Activated CD4-positive, alpha-beta T cell treated with anti-CD3 and anti-CD28 coated beads, Interleukin-2, amount 10 ng/mL, durations not matched to agents 24 days and 14 days (primary cell): ENCODE measurements at regions not wholly inside any gene's neighbourhood (a gene's known extent, or its start where the extent isn't known, plus 50 kb on each side); places are given as distances from the start of the nearest gene placed in this dataset.

Source experiments
- DNase-seq: peaks from one replicate; pipeline ENCODE4 v3.0.0; 2022
- H3K27ac Mint-ChIP-seq: one replicate; pipeline ENCODE4 v1.8.0; 2022; ENCODE audit warnings: mild to moderate bottlenecking, mixed read lengths
- H3K27me3 Mint-ChIP-seq: one replicate; pipeline ENCODE4 v1.8.0; 2022; ENCODE audit warnings: mixed read lengths
- H3K36me3 Mint-ChIP-seq: one replicate; pipeline ENCODE4 v1.8.0; 2022; ENCODE audit warnings: low read depth, mild to moderate bottlenecking, mixed read lengths
- H3K4me1 Mint-ChIP-seq: one replicate; pipeline ENCODE4 v1.8.0; 2021; ENCODE audit warnings: mixed read lengths
- H3K4me3 Mint-ChIP-seq: one replicate; pipeline ENCODE4 v1.8.0; 2022; ENCODE audit warnings: mild to moderate bottlenecking, moderate library complexity, mixed read lengths
- H3K9me3 Mint-ChIP-seq: one replicate; pipeline ENCODE4 v1.8.0; 2021; ENCODE audit warnings: mixed read lengths
- intact Hi-C: fragments of 100-400 bp; cut with micrococcal nuclease; formaldehyde crosslinking; loops from one replicate; pipeline ENCODE4 v1.15.1; 2023

DNA sequence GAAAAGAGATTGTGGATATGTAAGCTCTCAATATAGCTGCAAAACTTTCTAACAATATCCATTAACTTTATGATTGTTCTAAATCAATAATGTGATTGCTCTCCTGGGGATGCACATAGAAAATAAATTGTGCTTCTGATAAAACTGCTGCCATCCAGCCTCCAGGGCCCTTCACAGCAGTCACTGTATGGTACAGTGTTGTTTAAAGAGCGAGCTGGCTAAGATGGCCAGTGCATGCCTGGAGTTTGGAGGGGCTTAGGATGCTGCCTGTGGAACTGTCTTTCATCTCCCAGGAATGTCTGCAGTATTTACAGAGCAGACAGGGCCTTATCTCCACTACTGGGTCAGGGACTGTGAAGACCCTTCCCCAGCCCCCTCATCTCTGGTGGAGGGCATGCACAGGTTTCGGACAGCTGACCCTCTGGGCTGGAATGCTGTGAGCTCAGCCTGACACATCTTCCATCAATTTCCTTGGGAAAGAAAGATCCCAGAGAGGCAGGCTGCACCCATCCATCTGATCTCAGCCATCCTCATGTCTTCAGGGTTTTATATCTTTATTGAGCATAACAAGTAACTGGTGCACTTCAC lies 137.0 kb downstream of the PLPP3 start:
- Mint-ChIP-seq H3K4me3 (no peak overlapping the region), H3K27ac (no peak overlapping the region), H3K9me3 (no peaks in the 10 kb centered on the region), H3K36me3 (no peaks in the 10 kb centered on the region), H3K4me1 (no peaks in the 10 kb centered on the region), H3K27me3 (no peaks in the 10 kb centered on the region)
- intact Hi-C loops, result no loop called here
- no peak for DNase-seq

GRCh38 chr1:56441601-56442000 lies 137.8 kb downstream of the PLPP3 start:
- no peaks in the 10 kb centered on the region for H3K27me3 Mint-ChIP-seq
- H3K4me1 Mint-ChIP-seq, result no peaks in the 10 kb centered on the region
- no peaks in the 10 kb centered on the region for H3K9me3 Mint-ChIP-seq
- no peaks in the 10 kb centered on the region for H3K36me3 Mint-ChIP-seq
- no peak overlapping the region for H3K27ac Mint-ChIP-seq
- intact Hi-C loops, result no loop called here
- H3K4me3 Mint-ChIP-seq, result no peak overlapping the region
- DNase-seq, result no peak

DNA sequence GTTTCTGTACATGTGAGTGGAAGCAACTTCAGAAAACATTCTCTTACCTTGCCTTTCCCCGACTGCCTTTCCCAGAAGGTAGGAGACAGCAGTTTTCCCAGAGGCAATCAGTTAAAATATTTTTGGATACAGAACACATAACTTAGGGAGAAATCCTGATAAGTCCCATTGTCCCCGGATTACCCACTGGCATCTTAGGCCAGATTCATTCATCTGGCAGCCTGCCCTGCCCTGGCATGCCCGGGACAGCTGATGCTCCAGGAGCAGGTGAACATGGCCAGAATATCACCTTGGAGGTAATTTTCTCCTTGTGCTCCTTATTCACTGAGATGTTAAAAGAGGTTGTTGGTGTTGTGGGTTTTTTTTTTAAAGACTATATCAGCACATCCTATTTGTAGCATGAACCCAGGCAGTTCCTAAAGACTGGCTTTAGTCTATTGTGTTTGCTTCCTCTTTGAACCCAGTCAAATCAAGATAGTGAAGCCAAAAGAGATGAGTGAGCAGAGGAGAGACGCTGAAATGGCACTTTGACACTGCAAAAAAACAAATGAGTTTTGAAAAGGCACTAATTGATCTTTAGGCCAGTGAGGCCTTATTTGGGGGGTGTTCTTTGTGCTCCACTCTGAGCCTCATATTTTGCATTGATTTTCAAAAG lies 139.6 kb downstream of the PLPP3 start:
- no peaks in the 10 kb centered on the region for H3K27me3 Mint-ChIP-seq
- no peaks in the 10 kb centered on the region for H3K4me1 Mint-ChIP-seq
- no peak overlapping the region for H3K27ac Mint-ChIP-seq
- DNase-seq, result no peak
- H3K9me3 Mint-ChIP-seq, result no peaks in the 10 kb centered on the region
- intact Hi-C loops, result no loop called here
- no peak overlapping the region for H3K4me3 Mint-ChIP-seq
- no peaks in the 10 kb centered on the region for H3K36me3 Mint-ChIP-seq

GRCh38 chr1:56438901-56439551 lies 140.3 kb downstream of the PLPP3 start:
- Mint-ChIP-seq H3K9me3 (no peaks in the 10 kb centered on the region), H3K4me3 (no peak overlapping the region), H3K27me3 (no peaks in the 10 kb centered on the region)

GRCh38 chr1:56437959-56438358 lies 141.4 kb downstream of the PLPP3 start:
- intact Hi-C loops, result no loop called here
- Mint-ChIP-seq H3K36me3 (no peaks in the 10 kb centered on the region), H3K9me3 (no peaks in the 10 kb centered on the region), H3K4me1 (no peaks in the 10 kb centered on the region), H3K27ac (no peak overlapping the region), H3K27me3 (no peaks in the 10 kb centered on the region), H3K4me3 (no peak overlapping the region)
- no peak for DNase-seq

More at GRCh38 chr1:56438901-56439551, 140.3 kb downstream of the PLPP3 start:
- intact Hi-C loops, result no loop called here
- Mint-ChIP-seq H3K4me1 (no peaks in the 10 kb centered on the region), H3K36me3 (no peaks in the 10 kb centered on the region), H3K27ac (no peak overlapping the region)
- DNase-seq, result no peak

DNA sequence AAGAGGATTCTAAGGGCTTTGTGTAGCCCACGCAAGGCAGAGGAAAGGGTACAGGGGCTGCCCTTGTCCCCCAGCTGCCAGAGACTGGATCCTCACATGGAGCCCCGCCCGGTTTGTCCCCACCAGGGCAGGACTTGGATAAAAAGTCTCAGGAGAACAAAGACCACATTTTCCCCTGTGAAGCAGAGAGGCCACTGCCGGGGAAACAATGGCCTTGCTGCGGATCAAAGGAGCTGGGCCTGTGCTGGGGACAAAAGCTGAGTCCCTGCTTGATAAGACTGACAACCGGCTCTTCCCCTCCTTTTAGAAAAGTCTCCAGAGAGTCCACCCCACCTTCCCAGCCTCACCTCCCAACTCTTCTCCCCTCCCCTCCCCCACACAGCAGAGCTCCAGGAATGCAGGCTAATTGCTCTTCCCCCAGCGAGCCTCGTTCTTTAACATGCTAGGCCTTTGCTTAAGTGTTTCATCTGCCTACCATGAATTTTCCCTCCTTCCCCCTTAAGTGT lies 142.4 kb downstream of the PLPP3 start:
- no peak for DNase-seq
- H3K27me3 Mint-ChIP-seq, result no peaks in the 10 kb centered on the region
- intact Hi-C loops, result no loop called here
- no peaks in the 10 kb centered on the region for H3K4me1 Mint-ChIP-seq
- no peak overlapping the region for H3K4me3 Mint-ChIP-seq
- no peaks in the 10 kb centered on the region for H3K9me3 Mint-ChIP-seq
- H3K27ac Mint-ChIP-seq, result no peak overlapping the region
- no peaks in the 10 kb centered on the region for H3K36me3 Mint-ChIP-seq

DNA sequence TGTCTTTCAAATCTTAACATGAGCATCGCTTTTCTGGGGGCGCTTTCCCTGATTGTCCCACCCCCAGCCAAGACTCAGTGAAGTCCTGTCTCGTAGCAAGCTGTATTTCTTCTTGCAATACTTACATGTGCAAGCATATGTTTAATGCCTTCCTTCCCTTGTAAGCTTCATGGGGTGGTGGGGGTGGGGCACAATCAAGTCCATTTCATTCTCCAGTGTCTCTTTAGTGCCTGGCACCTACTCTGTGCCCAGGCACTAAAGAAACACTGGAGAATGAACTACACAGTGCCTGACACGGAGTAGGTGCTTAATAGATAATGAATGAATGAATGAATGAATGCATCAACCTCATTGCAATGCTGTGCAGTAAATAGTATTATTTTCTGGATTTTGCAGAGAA lies 143.1 kb downstream of the PLPP3 start:
- intact Hi-C loops, result no loop called here
- no peak overlapping the region for H3K27ac Mint-ChIP-seq

DNA sequence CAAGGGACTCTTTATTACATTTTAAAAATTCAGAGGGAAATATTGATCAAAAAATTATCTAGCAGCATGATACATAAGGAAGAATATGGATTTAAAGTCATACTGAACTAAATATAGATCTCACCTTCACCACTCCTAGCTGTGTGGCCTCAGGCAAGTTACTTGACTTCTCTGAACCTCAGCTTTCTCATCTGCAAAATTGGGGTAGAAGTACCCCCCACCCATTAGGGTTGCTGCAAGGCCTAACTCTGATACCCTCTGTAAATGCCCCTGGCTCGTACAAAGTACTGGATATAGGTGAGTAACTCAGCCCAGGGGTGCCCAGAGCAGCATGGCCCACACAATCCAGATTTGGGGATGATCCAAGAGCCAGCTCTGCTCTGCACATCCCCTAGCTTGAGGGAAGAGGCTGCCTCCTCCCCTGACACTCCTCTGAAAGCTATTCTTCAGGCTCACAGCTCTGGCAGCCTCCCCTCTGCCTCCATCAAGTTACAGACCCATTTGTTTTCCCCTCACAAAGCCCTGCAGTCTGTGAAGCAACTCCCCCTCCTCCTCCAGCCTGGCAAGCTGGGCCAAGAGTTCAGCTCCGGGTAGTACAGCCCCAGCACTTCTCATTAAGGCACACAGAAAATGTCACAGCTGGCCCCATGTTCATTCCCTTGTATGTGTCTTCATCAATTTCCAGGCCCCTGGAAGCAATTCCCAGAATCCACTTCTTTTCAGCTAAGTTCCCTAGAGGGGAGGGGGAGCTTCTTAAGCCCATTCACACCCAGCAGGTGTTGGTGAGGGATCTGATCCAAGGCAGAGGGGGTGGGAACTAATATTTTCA lies 143.7 kb downstream of the PLPP3 start:
- Mint-ChIP-seq H3K4me1 (no peaks in the 10 kb centered on the region), H3K27ac (no peak overlapping the region), H3K36me3 (no peaks in the 10 kb centered on the region), H3K4me3 (no peak overlapping the region), H3K9me3 (no peaks in the 10 kb centered on the region), H3K27me3 (no peaks in the 10 kb centered on the region)
- DNase-seq, result no peak
- intact Hi-C loops, result no loop called here

More for the DNA sequence above, 143.1 kb downstream of the PLPP3 start:
- Mint-ChIP-seq H3K4me3 (no peak overlapping the region), H3K4me1 (no peaks in the 10 kb centered on the region), H3K9me3 (no peaks in the 10 kb centered on the region), H3K36me3 (no peaks in the 10 kb centered on the region), H3K27me3 (no peaks in the 10 kb centered on the region)
- no peak for DNase-seq

GRCh38 chr1:56434740-56435139 lies 144.6 kb downstream of the PLPP3 start:
- Mint-ChIP-seq H3K27me3 (no peaks in the 10 kb centered on the region), H3K4me1 (no peaks in the 10 kb centered on the region), H3K27ac (no peak overlapping the region), H3K36me3 (no peaks in the 10 kb centered on the region), H3K4me3 (no peak overlapping the region), H3K9me3 (no peaks in the 10 kb centered on the region)
- no peak for DNase-seq
- intact Hi-C loops, result no loop called here

GRCh38 chr1:56434025-56434424 lies 145.3 kb downstream of the PLPP3 start:
- intact Hi-C loops, result no loop called here
- no peaks in the 10 kb centered on the region for H3K36me3 Mint-ChIP-seq
- H3K27ac Mint-ChIP-seq, result no peak overlapping the region
- H3K4me1 Mint-ChIP-seq, result no peaks in the 10 kb centered on the region
- DNase-seq, result no peak
- no peak overlapping the region for H3K4me3 Mint-ChIP-seq
- H3K27me3 Mint-ChIP-seq, result no peaks in the 10 kb centered on the region
- H3K9me3 Mint-ChIP-seq, result no peaks in the 10 kb centered on the region

- Mint-ChIP-seq H3K4me1 (no peaks in the 10 kb centered on the region), H3K36me3 (no peaks in the 10 kb centered on the region), H3K9me3 (no peaks in the 10 kb centered on the region), H3K27ac (no peak overlapping the region), H3K27me3 (no peaks in the 10 kb centered on the region), H3K4me3 (no peak overlapping the region)
- intact Hi-C loops, result no loop called here
- DNase-seq, result no peak
Measured at GRCh38 chr1:56433056-56433577, 146.2 kb downstream of the PLPP3 start.

DNA sequence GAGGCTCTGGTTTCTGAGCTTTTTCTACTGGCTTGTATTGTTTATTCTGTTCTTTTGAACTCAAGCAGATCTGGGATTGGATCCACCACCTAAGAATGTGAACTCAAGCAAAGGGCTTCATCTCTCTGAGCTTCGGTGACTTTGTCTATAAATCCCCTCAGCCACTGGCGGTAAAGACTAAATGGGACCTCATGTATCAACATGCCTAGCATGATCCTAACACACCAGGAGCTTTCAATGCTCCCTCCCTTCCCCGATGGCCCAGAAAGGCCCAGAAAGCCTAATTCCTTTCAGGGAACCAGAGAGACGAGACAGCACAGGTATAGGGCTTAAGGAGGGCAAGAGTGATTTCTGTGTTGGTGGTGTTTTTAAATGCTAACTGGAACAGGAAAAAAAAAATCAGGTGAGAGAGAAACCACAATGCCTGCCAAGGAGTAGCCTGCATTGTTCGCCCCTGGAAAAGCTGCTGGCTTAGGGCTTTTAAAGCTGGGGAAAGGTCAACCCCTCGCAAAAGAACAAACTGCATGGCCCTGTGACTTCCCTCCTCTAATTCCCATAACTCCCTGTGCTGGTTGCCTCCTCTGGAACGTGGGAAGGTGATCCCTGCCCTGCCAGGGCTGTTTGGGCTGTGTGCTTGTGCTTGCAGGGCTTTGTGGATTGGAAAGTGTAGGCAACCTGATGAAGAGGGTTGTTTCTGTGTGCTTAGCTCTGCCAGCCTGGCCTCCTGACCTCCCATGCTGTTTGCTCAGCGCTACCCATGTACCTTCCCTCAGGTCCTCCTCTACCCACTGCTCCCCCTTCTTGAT lies 147.0 kb downstream of the PLPP3 start:
- no peak for DNase-seq
- H3K4me1 Mint-ChIP-seq, result no peaks in the 10 kb centered on the region
- no peaks in the 10 kb centered on the region for H3K36me3 Mint-ChIP-seq
- H3K4me3 Mint-ChIP-seq, result no peak overlapping the region
- H3K27me3 Mint-ChIP-seq, result no peaks in the 10 kb centered on the region
- H3K9me3 Mint-ChIP-seq, result no peaks in the 10 kb centered on the region
- H3K27ac Mint-ChIP-seq, result no peak overlapping the region
- intact Hi-C loops, result no loop called here

DNA sequence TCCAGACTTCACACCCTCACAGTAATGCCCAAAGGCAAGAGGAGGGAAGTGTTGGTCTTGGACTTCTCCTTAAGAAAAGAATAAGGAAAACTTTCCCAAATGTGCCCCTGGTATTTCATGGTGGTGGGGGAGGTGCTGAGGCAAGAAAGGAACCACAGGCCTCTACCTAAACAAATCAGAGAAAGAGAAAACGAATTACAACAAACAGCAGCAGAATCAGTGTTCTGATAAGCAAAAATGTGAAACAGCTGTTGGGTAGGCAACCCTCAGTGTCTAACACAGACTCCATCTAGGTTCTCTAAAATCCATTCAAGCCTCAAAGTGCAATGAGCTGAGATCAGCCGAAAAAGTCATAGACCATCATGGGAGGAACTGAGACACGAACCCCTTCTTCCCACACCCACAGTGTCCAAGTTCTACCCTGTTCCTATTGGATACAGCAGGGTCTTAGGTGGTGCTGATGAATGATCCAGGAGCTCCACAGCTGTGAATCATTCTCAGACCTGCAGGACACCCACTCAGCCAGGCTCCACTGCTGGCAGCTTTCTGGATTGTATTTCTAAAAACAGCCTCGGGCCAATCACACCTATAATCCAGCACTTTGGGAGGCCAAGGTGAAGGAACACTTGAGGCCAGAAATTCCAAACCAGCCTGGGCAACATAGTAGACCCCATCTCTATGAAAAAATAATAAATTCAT lies 149.1 kb downstream of the PLPP3 start:
- Mint-ChIP-seq H3K27me3 (no peaks in the 10 kb centered on the region), H3K4me3 (no peak overlapping the region), H3K4me1 (no peaks in the 10 kb centered on the region), H3K9me3 (no peaks in the 10 kb centered on the region), H3K36me3 (no peaks in the 10 kb centered on the region), H3K27ac (no peak overlapping the region)
- DNase-seq, result no peak
- intact Hi-C loops, result no loop called here
